LNCAP (cell line): ENCODE measurements at regions not wholly inside any gene's neighbourhood (a gene's known extent, or its start where the extent isn't known, plus 50 kb on each side); places are given as distances from the start of the nearest gene placed in this dataset.

Source experiments
- CTCF ChIP-seq: fragments of 450-650 bp; IDR thresholded peaks from 2 replicates; pipeline ENCODE4 v1.5.1; 2017; ENCODE audit warnings: mild to moderate bottlenecking

- no peak for TF ChIP-seq CTCF
Measured at GRCh38 chr17:31695456-31696090, 163.5 kb downstream of the COPRS start.

GRCh38 chr17:31693433-31694220, 165.4 kb downstream of the COPRS start:
- no peak for TF ChIP-seq CTCF

- TF ChIP-seq CTCF = no peak
Measured at GRCh38 chr17:31692632-31693031, 166.4 kb downstream of the COPRS start.

- TF ChIP-seq CTCF = no peak
Measured at GRCh38 chr17:31692027-31692426, 167.0 kb downstream of the COPRS start.

- TF ChIP-seq CTCF = no peak
Measured at GRCh38 chr17:31691251-31691905, 167.7 kb downstream of the COPRS start.

- TF ChIP-seq CTCF = no peak
Measured at GRCh38 chr17:31690151-31690551, 168.9 kb downstream of the COPRS start.

GRCh38 chr17:31688701-31689100, 170.3 kb downstream of the COPRS start:
- TF ChIP-seq CTCF = no peak
